B cell (primary cell): ENCODE measurements at regions not wholly inside any gene's neighbourhood (a gene's known extent, or its start where the extent isn't known, plus 50 kb on each side); places are given as distances from the start of the nearest gene placed in this dataset.

Source experiments
- ATAC-seq: fragments of 200-7000 bp; cut with Tn5 transposase; one replicate; pipeline ENCODE4 v1.10.0; 2021; ENCODE audit warnings: low read depth, mild to moderate bottlenecking, moderate number of reproducible peaks, moderate library complexity
- CTCF ChIA-PET: fragments of 350-600 bp; sonication (Branson Sonifier 250); formaldehyde crosslinking; loops from one replicate; lab custom pipeline; 2021; ENCODE audit warnings: antibody characterized with exemption, inconsistent platforms; lab: Charles Lee
- POLR2A ChIA-PET: fragments of 350-600 bp; sonication (Branson Sonifier 250); formaldehyde crosslinking; loops from one replicate; lab custom pipeline; 2021; ENCODE audit warnings: antibody characterized with exemption; lab: Charles Lee
- DNase-seq: peaks from one replicate; pipeline ENCODE4 v3.0.0; 2013
- H2AFZ ChIP-seq: 2 replicates; pipeline ENCODE4 v1.6.1; 2012; ENCODE audit warnings: mild to moderate bottlenecking, low read depth, low read length; ENCODE audit not compliant: insufficient read depth, poor library complexity, severe bottlenecking
- H3K27ac ChIP-seq, 2 donors: 1 replicate in 1 of 2; 2 replicates in 1 of 2; pipeline ENCODE4 v1.5.1; 2012 to 2013; ENCODE audit warnings: low read length in 2 of 2, mild to moderate bottlenecking in 2 of 2, moderate library complexity in 1 of 2
- H3K27me3 ChIP-seq, 4 experiments: fragments of 200-600 bp in 1 of 4; sonication (generic) in 1 of 4; replicated peaks in 1 of 4; 1 replicate in 2 of 4; 2 replicates in 2 of 4; pipeline versions ENCODE4 v1.6.1 to v1.7.0; 2013 to 2016; ENCODE audit warnings: low read length in 3 of 4, mild to moderate bottlenecking in 2 of 4, mixed read lengths in 1 of 4, moderate library complexity in 1 of 4; ENCODE audit not compliant: insufficient read depth in 4 of 4, control insufficient read depth in 3 of 4; ENCODE audit errors: control extremely low read depth in 1 of 4
- H3K36me3 ChIP-seq, 2 experiments: replicated peaks in 1 of 2; 1 replicate in 1 of 2; 2 replicates in 1 of 2; pipeline versions ENCODE4 v1.6.1 to v1.7.1; 2013; ENCODE audit warnings: low read length in 1 of 2; ENCODE audit not compliant: insufficient read depth in 2 of 2, control insufficient read depth in 1 of 2; ENCODE audit errors: control extremely low read depth in 1 of 2, extremely low read depth in 1 of 2
- H3K4me1 ChIP-seq, 2 donors: fragments of 200-600 bp in 1 of 2; sonication (generic) in 1 of 2; 1 replicate in 1 of 2; 2 replicates in 1 of 2; pipeline versions ENCODE4 v1.5.1 to v1.6.1; 2013 to 2017; ENCODE audit warnings: low read length in 2 of 2; ENCODE audit not compliant: control insufficient read depth in 2 of 2, insufficient read depth in 2 of 2
- H3K4me2 ChIP-seq: replicated peaks from 2 replicates; pipeline ENCODE3; 2012; ENCODE audit warnings: mild to moderate bottlenecking, low read depth, low read length; ENCODE audit not compliant: poor library complexity, severe bottlenecking
- H3K4me3 ChIP-seq, 5 experiments: fragments of 200-600 bp in 1 of 5; sonication (generic) in 1 of 5; 1 replicate in 3 of 5; 2 replicates in 2 of 5; pipeline versions ENCODE4 v1.5.1 to v1.7.0; 2011 to 2016; ENCODE audit warnings: low read length in 4 of 5, mild to moderate bottlenecking in 4 of 5, low read depth in 2 of 5, control low read depth in 1 of 5, moderate library complexity in 1 of 5; ENCODE audit not compliant: insufficient read depth in 1 of 5; ENCODE audit errors: control extremely low read depth in 1 of 5, extremely low read depth in 1 of 5
- H3K79me2 ChIP-seq: fragments of 200-600 bp; sonication (generic); one replicate; pipeline ENCODE4 v1.6.0; 2016; ENCODE audit warnings: low read length; ENCODE audit not compliant: control insufficient read depth, insufficient read depth
- H3K9ac ChIP-seq: fragments of 200-600 bp; sonication (generic); 2 replicates; pipeline ENCODE4 v1.6.1; 2017; ENCODE audit warnings: mild to moderate bottlenecking, low read length, moderate library complexity
- H3K9me3 ChIP-seq, 3 donors: one replicate each; pipeline versions ENCODE4 v1.6.1 to v1.7.1; 2013; ENCODE audit warnings: low read length in 2 of 3; ENCODE audit not compliant: control insufficient read depth in 2 of 3, insufficient read depth in 1 of 3; ENCODE audit errors: control extremely low read depth in 1 of 3
- H4K20me1 ChIP-seq: 2 replicates; pipeline ENCODE4 v1.6.0; 2012; ENCODE audit warnings: mild to moderate bottlenecking, low read length; ENCODE audit not compliant: insufficient read depth, control insufficient read depth, poor library complexity, severe bottlenecking
- H3K27ac Mint-ChIP-seq: one replicate; pipeline ENCODE4 v1.8.0; 2021; ENCODE audit warnings: mixed read lengths
- H3K27me3 Mint-ChIP-seq: one replicate; pipeline ENCODE4 v1.8.0; 2021; ENCODE audit warnings: mixed read lengths
- H3K4me1 Mint-ChIP-seq: one replicate; pipeline ENCODE4 v1.8.0; 2021; ENCODE audit warnings: mixed read lengths
- H3K4me3 Mint-ChIP-seq: one replicate; pipeline ENCODE4 v1.8.0; 2021; ENCODE audit warnings: mixed read lengths
- H3K9me3 Mint-ChIP-seq: one replicate; pipeline ENCODE4 v1.8.0; 2022; ENCODE audit warnings: mixed read lengths; ENCODE audit not compliant: insufficient read depth
- EZH2 ChIP-seq: IDR thresholded peaks from 2 replicates; pipeline ENCODE4 v1.6.1; 2012; ENCODE audit warnings: borderline replicate concordance, low read depth, mild to moderate bottlenecking, moderate library complexity, low read length; ENCODE audit not compliant: insufficient read depth, poor library complexity, severe bottlenecking
- WGBS: methylation state at CpG from one replicate; pipeline ENCODE4 v1.1.5; 2013; ENCODE audit warnings: missing lambda C conversion rate; ENCODE audit not compliant: insufficient coverage; 5-methylcytosine and 5-hydroxymethylcytosine counted together
- intact Hi-C: fragments of 100-400 bp; cut with micrococcal nuclease; formaldehyde crosslinking; loops from one replicate; pipeline ENCODE4 v1.10.0; 2022
- TF ChIP-seq, protein P1 (sequence below): fragments of 200-600 bp; IDR thresholded peaks from one replicate; pipeline ENCODE4 v1.8.0; 2022; ENCODE audit warnings: antibody characterized with exemption, mild to moderate bottlenecking

DNA sequence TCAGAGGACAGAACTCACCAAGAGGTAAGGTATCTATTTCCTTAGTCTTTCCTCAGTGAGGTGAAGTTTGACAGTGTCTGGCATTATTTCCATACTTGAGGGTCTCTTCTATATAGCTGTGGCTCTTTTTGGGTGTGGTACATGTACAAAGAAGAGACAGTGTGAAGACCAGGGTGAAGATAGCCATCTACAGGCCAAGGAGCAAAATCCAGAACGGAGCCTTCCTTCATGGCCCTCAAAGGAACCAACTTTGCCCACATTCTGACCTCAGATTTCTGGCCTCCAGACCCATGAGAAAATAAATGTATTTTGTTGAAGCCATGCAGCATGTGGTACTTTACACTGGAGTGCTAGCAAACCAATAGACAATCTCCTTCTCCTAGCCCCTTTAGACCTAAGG lies 858.5 kb upstream of the B3GALT2 start:
- H2AFZ ChIP-seq = peak overlapping the region; percentile 0
- no peaks in the 10 kb centered on the region for H3K36me3 ChIP-seq
- ChIA-PET POLR2A (no interaction called here), CTCF (no interaction called here)
- no peaks in the 10 kb centered on the region for H3K4me1 ChIP-seq
- H3K9me3 ChIP-seq = no peaks in the 10 kb centered on the region
- no CpG with 5 or more reads among the region's 1 CpG for WGBS
- Mint-ChIP-seq H3K4me3 (no peak overlapping the region), H3K9me3 (no peaks in the 10 kb centered on the region), H3K27me3 (no peaks in the 10 kb centered on the region), H3K27ac (no peak overlapping the region), H3K4me1 (no peaks in the 10 kb centered on the region)
- H3K4me2 ChIP-seq = no peak overlapping the region
- intact Hi-C loops = no loop called here
- ATAC-seq (no peak), DNase-seq (no peak)
- H3K79me2 ChIP-seq = no peaks in the 10 kb centered on the region
- H3K4me3 ChIP-seq = no peak overlapping the region
- H3K27me3 ChIP-seq = no peaks in the 10 kb centered on the region
- no peak for TF ChIP-seq EZH2
- TF ChIP-seq, protein P1, sequence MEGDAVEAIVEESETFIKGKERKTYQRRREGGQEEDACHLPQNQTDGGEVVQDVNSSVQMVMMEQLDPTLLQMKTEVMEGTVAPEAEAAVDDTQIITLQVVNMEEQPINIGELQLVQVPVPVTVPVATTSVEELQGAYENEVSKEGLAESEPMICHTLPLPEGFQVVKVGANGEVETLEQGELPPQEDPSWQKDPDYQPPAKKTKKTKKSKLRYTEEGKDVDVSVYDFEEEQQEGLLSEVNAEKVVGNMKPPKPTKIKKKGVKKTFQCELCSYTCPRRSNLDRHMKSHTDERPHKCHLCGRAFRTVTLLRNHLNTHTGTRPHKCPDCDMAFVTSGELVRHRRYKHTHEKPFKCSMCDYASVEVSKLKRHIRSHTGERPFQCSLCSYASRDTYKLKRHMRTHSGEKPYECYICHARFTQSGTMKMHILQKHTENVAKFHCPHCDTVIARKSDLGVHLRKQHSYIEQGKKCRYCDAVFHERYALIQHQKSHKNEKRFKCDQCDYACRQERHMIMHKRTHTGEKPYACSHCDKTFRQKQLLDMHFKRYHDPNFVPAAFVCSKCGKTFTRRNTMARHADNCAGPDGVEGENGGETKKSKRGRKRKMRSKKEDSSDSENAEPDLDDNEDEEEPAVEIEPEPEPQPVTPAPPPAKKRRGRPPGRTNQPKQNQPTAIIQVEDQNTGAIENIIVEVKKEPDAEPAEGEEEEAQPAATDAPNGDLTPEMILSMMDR = no peak
- no peaks in the 10 kb centered on the region for H4K20me1 ChIP-seq
- no peak overlapping the region for H3K9ac ChIP-seq
- H3K27ac ChIP-seq = no peak overlapping the region

DNA sequence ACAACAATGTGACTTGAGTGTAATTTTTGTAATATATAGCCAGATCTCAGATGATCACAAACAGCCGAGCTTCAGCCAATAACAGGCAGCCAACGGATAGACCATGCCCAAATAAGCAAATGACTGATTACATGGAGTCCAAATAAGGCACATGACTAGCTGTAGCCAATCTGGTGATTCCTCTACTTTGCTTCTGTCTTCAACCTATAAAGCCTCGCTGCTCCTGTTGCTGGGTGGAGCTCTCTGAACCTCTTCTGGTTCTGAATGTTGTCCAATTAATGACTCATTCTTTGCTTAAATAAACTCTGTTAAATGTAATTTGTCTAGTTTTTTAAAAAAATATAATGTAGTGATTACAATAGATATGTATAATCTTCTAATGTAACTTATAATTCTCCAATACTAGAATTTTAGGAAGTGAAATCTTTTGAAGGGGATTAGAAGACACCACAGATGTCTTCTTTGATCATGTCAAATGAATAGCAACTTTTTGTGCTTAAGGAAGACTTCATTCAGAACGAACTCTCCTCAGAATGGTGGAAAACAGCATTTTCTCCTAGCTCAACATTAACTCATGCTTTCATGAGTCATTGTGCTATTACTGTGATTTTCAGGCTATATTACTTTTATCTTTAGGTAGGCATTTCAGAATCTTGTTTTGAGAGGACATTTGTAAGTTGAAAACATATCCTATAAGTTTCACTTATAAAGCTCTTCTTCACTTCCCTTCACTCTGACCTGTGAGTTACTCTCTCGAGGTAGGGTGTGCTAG lies 857.8 kb upstream of the B3GALT2 start:
- Histone ChIP-seq H3K79me2 (no peaks in the 10 kb centered on the region), H3K27me3 (no peaks in the 10 kb centered on the region), H3K4me2 (no peak overlapping the region), H3K27ac (no peak overlapping the region), H3K36me3 (no peaks in the 10 kb centered on the region), H4K20me1 (no peaks in the 10 kb centered on the region), H3K9me3 (no peaks in the 10 kb centered on the region), H3K9ac (no peak overlapping the region), H3K4me1 (no peaks in the 10 kb centered on the region), H3K4me3 (no peak overlapping the region), H2AFZ (peak overlapping the region; percentile 0)
- ChIA-PET POLR2A (no interaction called here), CTCF (no interaction called here)
- no peak for TF ChIP-seq EZH2
- TF ChIP-seq, protein P1 = no peak
- WGBS = 97% methylated on average over 3 of the region's 5 CpGs
- Mint-ChIP-seq H3K4me3 (no peak overlapping the region), H3K27ac (no peak overlapping the region), H3K27me3 (no peaks in the 10 kb centered on the region), H3K9me3 (no peaks in the 10 kb centered on the region), H3K4me1 (no peaks in the 10 kb centered on the region)
- ATAC-seq (no peak), DNase-seq (no peak)
- intact Hi-C loops = no loop called here
